Keratinocyte (primary cell): ENCODE measurements at regions not wholly inside any gene's neighbourhood (a gene's known extent, or its start where the extent isn't known, plus 50 kb on each side); places are given as distances from the start of the nearest gene placed in this dataset.

ENCODE experiments used
- DNase-seq: peaks from one replicate; pipeline ENCODE4 v3.0.0-alpha.2; 2011; ENCODE audit warnings: low read depth, missing footprints, low spot score
- FAIRE-seq: peaks from 2 replicates; lab custom pipeline; 2011; peaks lifted over from hg19 to GRCh38; lab: Jason Lieb, UNC
- H2AFZ ChIP-seq: 2 replicates; pipeline ENCODE4 v1.6.0; 2012; ENCODE audit warnings: low read length, control low read depth, inconsistent platforms; ENCODE audit not compliant: control insufficient read depth
- H3K27ac ChIP-seq: 2 replicates; pipeline ENCODE4 v1.5.1; 2011; ENCODE audit warnings: low read length; ENCODE audit not compliant: control insufficient read depth, insufficient read depth
- H3K27me3 ChIP-seq: 3 replicates; pipeline ENCODE4 v1.6.0; 2011; ENCODE audit warnings: low read length; ENCODE audit not compliant: control insufficient read depth, insufficient read depth; ENCODE audit errors: extremely low read depth
- H3K36me3 ChIP-seq, 2 experiments: 2 replicates in 1 of 2; 3 replicates in 1 of 2; pipeline ENCODE4 v1.5.1; 2011; ENCODE audit warnings: low read length in 2 of 2, mild to moderate bottlenecking in 1 of 2; ENCODE audit not compliant: control insufficient read depth in 2 of 2, insufficient read depth in 2 of 2; ENCODE audit errors: extremely low read depth in 1 of 2
- H3K4me1 ChIP-seq: 3 replicates; pipeline ENCODE4 v1.5.1; 2011; ENCODE audit warnings: low read length; ENCODE audit not compliant: control insufficient read depth, insufficient read depth; ENCODE audit errors: extremely low read depth
- H3K4me2 ChIP-seq: 3 replicates; pipeline ENCODE4 v1.6.0; 2011; ENCODE audit warnings: low read depth, low read length; ENCODE audit not compliant: control insufficient read depth, insufficient read depth; ENCODE audit errors: extremely low read depth
- H3K4me3 ChIP-seq, 3 experiments: fragments of 200-600 bp in 1 of 3; sonication (generic) in 1 of 3; 2 replicates in 2 of 3; 3 replicates in 1 of 3; pipeline ENCODE4 v1.5.1; 2011 to 2016; ENCODE audit warnings: low read length in 3 of 3, mild to moderate bottlenecking in 3 of 3, control low read depth in 2 of 3, inconsistent platforms in 1 of 3, low read depth in 1 of 3, mixed read lengths in 1 of 3, mixed run types in 1 of 3, moderate library complexity in 1 of 3; ENCODE audit not compliant: control insufficient read depth in 2 of 3, insufficient read depth in 2 of 3; ENCODE audit errors: extremely low read depth in 1 of 3
- H3K79me2 ChIP-seq: 2 replicates; pipeline ENCODE4 v1.6.0; 2012; ENCODE audit warnings: low read length; ENCODE audit not compliant: control insufficient read depth, insufficient read depth
- H3K9ac ChIP-seq: 3 replicates; pipeline ENCODE4 v1.6.0; 2011; ENCODE audit warnings: low read length; ENCODE audit not compliant: control insufficient read depth, insufficient read depth; ENCODE audit errors: extremely low read depth
- H3K9me1 ChIP-seq: 3 replicates; pipeline ENCODE4 v1.6.0; 2011; ENCODE audit warnings: low read length; ENCODE audit not compliant: control insufficient read depth, insufficient read depth; ENCODE audit errors: extremely low read depth
- H3K9me3 ChIP-seq: 2 replicates; pipeline ENCODE4 v1.5.1; 2012; ENCODE audit warnings: low read depth, low read length; ENCODE audit not compliant: control insufficient read depth
- H4K20me1 ChIP-seq: 3 replicates; pipeline ENCODE4 v1.6.0; 2011; ENCODE audit warnings: low read length; ENCODE audit not compliant: control insufficient read depth, insufficient read depth; ENCODE audit errors: extremely low read depth
- EZH2 ChIP-seq: IDR thresholded peaks from one replicate; pipeline ENCODE4 v1.6.1; 2012; ENCODE audit warnings: inconsistent platforms, mild to moderate bottlenecking, low read length, moderate library complexity
- dilution Hi-C: fragments of 300-500 bp; cut with MboI; formaldehyde crosslinking; loops from one replicate; pipeline ENCODE4 v1.7.0; 2020; ENCODE audit warnings: low sequenced_read_pairs; ENCODE audit not compliant: extremely low pct_ligation_motif_present
- TF ChIP-seq, protein P1 (sequence below), 3 experiments: IDR thresholded peaks in 1 of 3; conservative IDR thresholded peaks in 1 of 3; optimal IDR thresholded peaks in 1 of 3; 2 replicates in 2 of 3; 3 replicates in 1 of 3; pipeline versions ENCODE3 to v1.5.1; 2011; ENCODE audit warnings: low read length in 3 of 3, mild to moderate bottlenecking in 3 of 3, moderate library complexity in 2 of 3, control low read depth in 1 of 3, inconsistent platforms in 1 of 3; ENCODE audit not compliant: insufficient read depth in 2 of 3; ENCODE audit errors: extremely low read depth in 1 of 3

DNA sequence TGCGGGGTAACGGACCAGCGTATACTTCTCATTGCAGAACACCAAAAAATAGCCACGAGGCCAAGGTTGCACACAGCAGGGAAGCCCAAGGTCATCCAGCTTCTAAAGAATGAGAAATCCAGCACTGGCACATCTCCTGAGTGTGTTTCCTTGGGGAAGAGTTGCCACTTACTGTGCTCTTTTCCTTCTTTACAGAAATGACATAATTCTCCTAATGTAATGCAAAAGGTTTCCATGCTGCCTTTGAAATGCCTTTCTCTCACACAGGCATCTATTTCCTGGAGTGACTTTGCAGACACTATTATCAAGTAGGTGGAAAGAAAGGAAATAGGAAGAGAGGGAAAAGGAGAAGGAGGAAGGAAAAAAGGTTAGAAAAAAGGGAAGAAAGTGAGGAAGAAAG, 862.1 kb upstream of the CELF4 start:
- H4K20me1 ChIP-seq, result no peaks in the 10 kb centered on the region
- dilution Hi-C loops, result no loop called here
- no peaks in the 10 kb centered on the region for H3K79me2 ChIP-seq
- H3K4me1 ChIP-seq, result no peaks in the 10 kb centered on the region
- no peak overlapping the region for H3K27ac ChIP-seq
- TF ChIP-seq, protein P1, sequence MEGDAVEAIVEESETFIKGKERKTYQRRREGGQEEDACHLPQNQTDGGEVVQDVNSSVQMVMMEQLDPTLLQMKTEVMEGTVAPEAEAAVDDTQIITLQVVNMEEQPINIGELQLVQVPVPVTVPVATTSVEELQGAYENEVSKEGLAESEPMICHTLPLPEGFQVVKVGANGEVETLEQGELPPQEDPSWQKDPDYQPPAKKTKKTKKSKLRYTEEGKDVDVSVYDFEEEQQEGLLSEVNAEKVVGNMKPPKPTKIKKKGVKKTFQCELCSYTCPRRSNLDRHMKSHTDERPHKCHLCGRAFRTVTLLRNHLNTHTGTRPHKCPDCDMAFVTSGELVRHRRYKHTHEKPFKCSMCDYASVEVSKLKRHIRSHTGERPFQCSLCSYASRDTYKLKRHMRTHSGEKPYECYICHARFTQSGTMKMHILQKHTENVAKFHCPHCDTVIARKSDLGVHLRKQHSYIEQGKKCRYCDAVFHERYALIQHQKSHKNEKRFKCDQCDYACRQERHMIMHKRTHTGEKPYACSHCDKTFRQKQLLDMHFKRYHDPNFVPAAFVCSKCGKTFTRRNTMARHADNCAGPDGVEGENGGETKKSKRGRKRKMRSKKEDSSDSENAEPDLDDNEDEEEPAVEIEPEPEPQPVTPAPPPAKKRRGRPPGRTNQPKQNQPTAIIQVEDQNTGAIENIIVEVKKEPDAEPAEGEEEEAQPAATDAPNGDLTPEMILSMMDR (optimal IDR thresholded peaks at IDR 0.05 in 1 of 3, IDR thresholded peaks at IDR 0.05 in 1 of 3, conservative IDR thresholded peaks at IDR 0.05 in 1 of 3; ENCODE audit: extremely low read depth in 1 of 3, insufficient read depth in 2 of 3, low read length in 3 of 3), result no peak
- TF ChIP-seq EZH2, result no peak
- FAIRE-seq (no peak), DNase-seq (no peak)
- H3K27me3 ChIP-seq, result no peaks in the 10 kb centered on the region
- no peaks in the 10 kb centered on the region for H3K9me1 ChIP-seq
- H3K4me3 ChIP-seq, result no peak overlapping the region
- H2AFZ ChIP-seq, result no peak overlapping the region
- no peak overlapping the region for H3K9ac ChIP-seq
- no peaks in the 10 kb centered on the region for H3K36me3 ChIP-seq
- H3K4me2 ChIP-seq, result no peak overlapping the region
- no peaks in the 10 kb centered on the region for H3K9me3 ChIP-seq

- DNase-seq, result no peak
- Histone ChIP-seq H3K9me1 (no peaks in the 10 kb centered on the region), H2AFZ (no peak overlapping the region), H3K79me2 (no peaks in the 10 kb centered on the region), H3K27ac (no peak overlapping the region), H3K27me3 (no peaks in the 10 kb centered on the region), H4K20me1 (no peaks in the 10 kb centered on the region), H3K9ac (no peak overlapping the region), H3K4me3 (no peak overlapping the region), H3K36me3 (no peaks in the 10 kb centered on the region), H3K4me1 (no peaks in the 10 kb centered on the region), H3K9me3 (no peaks in the 10 kb centered on the region), H3K4me2 (no peak overlapping the region)
- no peak for TF ChIP-seq EZH2
- TF ChIP-seq, protein P1 (optimal IDR thresholded peaks at IDR 0.05 in 1 of 3, IDR thresholded peaks at IDR 0.05 in 1 of 3, conservative IDR thresholded peaks at IDR 0.05 in 1 of 3; ENCODE audit: extremely low read depth in 1 of 3, insufficient read depth in 2 of 3, low read length in 3 of 3), result peak; percentile 19 to 37 (median 20)
- no peak for FAIRE-seq
- dilution Hi-C loops, result no loop called here
Observed at GRCh38 chr18:38427234-38427633, 861.6 kb upstream of the CELF4 start.
